Neural progenitor cell (in vitro differentiated cells): ENCODE measurements at regions not wholly inside any gene's neighbourhood (a gene's known extent, or its start where the extent isn't known, plus 50 kb on each side); places are given as distances from the start of the nearest gene placed in this dataset.

Source experiments
- EZH2 ChIP-seq: fragments of 200-600 bp; sonication (generic); IDR thresholded peaks from 2 replicates; pipeline ENCODE4 v1.6.1; 2017; ENCODE audit warnings: antibody characterized with exemption, mild to moderate bottlenecking, moderate library complexity
- EZH2phosphoT487 ChIP-seq: fragments of 200-600 bp; sonication (generic); IDR thresholded peaks from 2 replicates; pipeline ENCODE4 v1.6.1; 2017; ENCODE audit warnings: antibody characterized with exemption
- TF ChIP-seq, protein P1 (sequence below): fragments of 200-600 bp; sonication (generic); IDR thresholded peaks from 2 replicates; pipeline ENCODE4 v1.5.1; 2017; ENCODE audit warnings: antibody characterized with exemption, mild to moderate bottlenecking

DNA sequence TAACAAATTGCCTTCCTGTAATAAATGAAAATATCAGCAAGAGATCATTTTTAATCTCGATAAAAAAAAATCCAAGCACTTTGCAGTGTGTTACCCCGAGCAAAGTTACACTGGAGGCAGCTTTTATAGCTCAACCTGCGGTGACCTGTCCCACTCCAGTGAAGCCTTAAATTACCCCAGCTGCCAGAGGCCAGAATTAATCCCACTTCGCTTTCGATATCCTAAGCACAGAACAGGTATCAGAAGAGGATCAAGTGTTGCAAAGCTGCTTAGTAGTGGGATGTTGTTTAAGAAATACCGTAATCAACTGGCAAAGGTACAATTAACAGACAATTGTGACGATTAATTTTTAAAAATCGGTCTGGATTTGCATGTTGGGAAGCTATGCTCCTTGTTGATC lies 314.0 kb downstream of the AGTPBP1 start:
- TF ChIP-seq, protein P1, sequence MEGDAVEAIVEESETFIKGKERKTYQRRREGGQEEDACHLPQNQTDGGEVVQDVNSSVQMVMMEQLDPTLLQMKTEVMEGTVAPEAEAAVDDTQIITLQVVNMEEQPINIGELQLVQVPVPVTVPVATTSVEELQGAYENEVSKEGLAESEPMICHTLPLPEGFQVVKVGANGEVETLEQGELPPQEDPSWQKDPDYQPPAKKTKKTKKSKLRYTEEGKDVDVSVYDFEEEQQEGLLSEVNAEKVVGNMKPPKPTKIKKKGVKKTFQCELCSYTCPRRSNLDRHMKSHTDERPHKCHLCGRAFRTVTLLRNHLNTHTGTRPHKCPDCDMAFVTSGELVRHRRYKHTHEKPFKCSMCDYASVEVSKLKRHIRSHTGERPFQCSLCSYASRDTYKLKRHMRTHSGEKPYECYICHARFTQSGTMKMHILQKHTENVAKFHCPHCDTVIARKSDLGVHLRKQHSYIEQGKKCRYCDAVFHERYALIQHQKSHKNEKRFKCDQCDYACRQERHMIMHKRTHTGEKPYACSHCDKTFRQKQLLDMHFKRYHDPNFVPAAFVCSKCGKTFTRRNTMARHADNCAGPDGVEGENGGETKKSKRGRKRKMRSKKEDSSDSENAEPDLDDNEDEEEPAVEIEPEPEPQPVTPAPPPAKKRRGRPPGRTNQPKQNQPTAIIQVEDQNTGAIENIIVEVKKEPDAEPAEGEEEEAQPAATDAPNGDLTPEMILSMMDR, result no peak
- TF ChIP-seq EZH2 (no peak), EZH2phosphoT487 (no peak)
